ENCODE measurements at regions not wholly inside any gene's neighbourhood (a gene's known extent, or its start where the extent isn't known, plus 50 kb on each side); places are given as distances from the start of the nearest gene placed in this dataset.

GRCh38 chr6:141028791-141029280 lies 1103.9 kb upstream of the GJE1 start:
- DNase-seq, result no peak

GRCh38 chr6:141026504-141026903 lies 1106.2 kb upstream of the GJE1 start:
- DNase-seq, result no peak

- no peak for DNase-seq
These were observed 1108.2 kb upstream of the GJE1 start for GRCh38 chr6:141024526-141024925.

GRCh38 chr6:141017941-141018340 lies 1114.8 kb upstream of the GJE1 start:
- DNase-seq, result no peak

GRCh38 chr6:141000917-141001316 lies 1131.8 kb upstream of the GJE1 start:
- DNase-seq, result no peak

GRCh38 chr6:140993515-140993914 lies 1139.2 kb upstream of the GJE1 start:
- no peak for DNase-seq

GRCh38 chr6:140992678-140993077 lies 1140.0 kb upstream of the GJE1 start:
- DNase-seq, result no peak

- DNase-seq, result peak; percentile 1
These were observed 1143.9 kb upstream of the GJE1 start for GRCh38 chr6:140988780-140989179.

- no peak for DNase-seq
These were observed 1145.2 kb upstream of the GJE1 start for GRCh38 chr6:140987364-140988155.

GRCh38 chr6:140985679-140986275 lies 1146.9 kb upstream of the GJE1 start:
- no peak for DNase-seq

- DNase-seq, result no peak
These were observed 1152.3 kb upstream of the GJE1 start for GRCh38 chr6:140980265-140980887.

- DNase-seq, result no peak
These were observed 1153.1 kb upstream of the GJE1 start for GRCh38 chr6:140979642-140980091.

GRCh38 chr6:140977403-140977802 lies 1155.3 kb upstream of the GJE1 start:
- DNase-seq, result no peak

GRCh38 chr6:140976806-140977205 lies 1155.9 kb upstream of the GJE1 start:
- DNase-seq, result no peak

- no peak for DNase-seq
These were observed 1162.2 kb upstream of the GJE1 start for GRCh38 chr6:140970485-140970884.

- DNase-seq, result no peak
These were observed 1164.7 kb upstream of the GJE1 start for GRCh38 chr6:140968062-140968461.

GRCh38 chr6:140966676-140967075 lies 1166.0 kb upstream of the GJE1 start:
- DNase-seq, result no peak

- no peak for DNase-seq
These were observed 1172.2 kb upstream of the GJE1 start for GRCh38 chr6:140960566-140960965.

- peak; percentile 84 for DNase-seq
These were observed 1175.3 kb upstream of the GJE1 start for GRCh38 chr6:140957386-140957785.

- peak; percentile 90 for DNase-seq
These were observed 1176.0 kb upstream of the GJE1 start for GRCh38 chr6:140956571-140957369.

- no peak for DNase-seq
These were observed 1192.3 kb upstream of the GJE1 start for GRCh38 chr6:140940251-140940925.

- DNase-seq, result no peak
These were observed 1199.8 kb upstream of the GJE1 start for GRCh38 chr6:140932909-140933308.

Measured in NCI-H446 treated with DMSO at 0.1 percent for 48 hours (cell line).